D721Med (cell line): ENCODE measurements at regions not wholly inside any gene's neighbourhood (a gene's known extent, or its start where the extent isn't known, plus 50 kb on each side); places are given as distances from the start of the nearest gene placed in this dataset.

Source experiments
- DNase-seq: peaks from one replicate; pipeline ENCODE4 v3.0.0; 2011; ENCODE audit warnings: low spot score; ENCODE audit not compliant: insufficient read length
- FAIRE-seq: peaks from 2 replicates; lab custom pipeline; 2011; peaks lifted over from hg19 to GRCh38; lab: Jason Lieb, UNC
- CTCF ChIP-seq: IDR thresholded peaks from 2 replicates; pipeline ENCODE4 v1.5.1; 2012; ENCODE audit warnings: mild to moderate bottlenecking, control low read depth; ENCODE audit not compliant: insufficient read depth; ENCODE audit errors: missing control alignments

DNA sequence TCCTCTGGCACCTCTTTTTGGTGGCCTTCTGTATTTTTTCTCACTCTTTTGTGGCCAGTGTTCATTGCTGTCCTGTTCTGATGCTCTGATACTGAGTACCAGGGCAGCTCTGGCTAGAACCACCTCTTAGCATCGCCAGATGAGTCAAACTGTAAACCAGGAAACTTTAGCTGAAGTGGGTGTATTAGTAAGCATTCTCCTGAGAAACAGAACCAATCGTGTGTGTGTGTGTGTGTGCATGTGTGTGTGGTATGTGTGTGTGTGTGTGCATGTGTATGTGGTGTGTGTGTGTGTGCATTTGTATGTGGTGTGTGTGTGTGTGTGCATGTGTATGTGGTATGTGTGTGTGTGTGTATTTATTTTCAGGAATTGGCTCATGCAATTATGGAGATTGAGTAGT is 166.3 kb upstream of the SKOR2 start:
- FAIRE-seq (no peak), DNase-seq (no peak)
- TF ChIP-seq CTCF, result no peak

- TF ChIP-seq CTCF, result no peak
- no peak for DNase-seq
- no peak for FAIRE-seq
Measured at GRCh38 chr18:47415881-47416280, 164.4 kb upstream of the SKOR2 start.

DNA sequence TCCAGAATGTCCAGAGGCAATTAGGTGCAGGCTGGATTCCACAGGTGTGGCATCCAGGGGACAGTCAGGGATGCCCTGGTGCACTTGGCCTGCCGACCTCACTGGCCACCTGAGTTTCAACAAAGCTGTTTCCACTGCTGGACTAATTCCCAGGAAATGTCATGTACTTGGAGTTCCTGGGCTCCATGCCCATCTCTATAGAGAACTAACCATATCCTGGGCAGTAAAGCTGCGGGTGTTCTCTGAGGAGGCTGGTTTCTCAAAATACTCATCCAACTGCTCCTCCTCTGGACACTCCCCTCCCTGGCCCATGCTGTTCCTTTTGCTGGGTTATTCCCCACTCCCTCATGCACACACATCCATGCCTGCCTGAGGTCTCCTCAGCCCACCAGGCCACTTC is 161.9 kb upstream of the SKOR2 start:
- TF ChIP-seq CTCF, result no peak
- DNase-seq, result no peak

GRCh38 chr18:47412924-47413323 is 161.5 kb upstream of the SKOR2 start:
- DNase-seq, result no peak
- no peak for FAIRE-seq

More for the DNA sequence above, 161.9 kb upstream of the SKOR2 start:
- FAIRE-seq, result no peak

GRCh38 chr18:47411159-47411558 is 159.7 kb upstream of the SKOR2 start:
- no peak for DNase-seq
- no peak for TF ChIP-seq CTCF
- FAIRE-seq, result no peak

More at GRCh38 chr18:47412924-47413323, 161.5 kb upstream of the SKOR2 start:
- no peak for TF ChIP-seq CTCF

DNA sequence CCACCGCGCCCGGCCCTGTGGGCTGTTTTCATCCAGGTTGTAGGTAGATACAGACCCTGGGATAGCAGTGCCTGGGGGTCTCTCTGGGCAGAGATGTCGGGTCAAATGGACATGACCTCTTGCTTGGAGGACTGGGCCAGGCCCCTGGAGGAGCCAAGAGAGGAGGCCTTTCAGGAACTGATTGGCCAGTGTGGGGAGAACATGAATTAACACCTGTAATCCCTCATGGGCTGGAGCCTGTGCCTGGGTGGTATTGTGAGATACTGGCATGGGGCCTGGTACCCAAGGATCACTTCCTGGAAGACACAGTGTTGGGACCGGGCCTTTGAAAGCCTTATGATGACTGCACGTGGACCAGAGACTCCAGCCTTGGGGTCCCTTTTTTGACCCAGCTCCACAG is 158.7 kb upstream of the SKOR2 start:
- FAIRE-seq (no peak), DNase-seq (no peak)
- TF ChIP-seq CTCF, result no peak

DNA sequence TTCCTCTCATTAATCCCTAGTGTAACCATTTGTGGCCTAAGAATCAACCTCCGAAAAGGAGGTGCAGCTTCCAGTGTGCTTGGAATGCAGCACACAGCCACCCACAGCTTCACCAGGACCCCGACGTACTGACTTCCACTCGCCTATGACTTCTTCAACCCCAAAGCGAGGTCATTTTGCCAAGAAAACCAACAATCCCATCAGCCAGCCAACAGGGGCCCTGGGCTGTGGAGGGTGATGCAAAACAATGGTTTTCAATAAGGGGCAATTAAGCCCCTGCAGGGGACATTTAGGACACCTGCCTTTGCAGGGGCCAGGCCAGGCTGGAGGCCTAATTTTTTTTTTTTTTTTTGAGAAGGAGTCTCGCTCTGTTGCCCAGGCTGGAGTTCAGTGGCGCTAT is 158.1 kb upstream of the SKOR2 start:
- no peak for TF ChIP-seq CTCF
- DNase-seq, result no peak
- FAIRE-seq, result no peak
